ENCODE measurements at regions not wholly inside any gene's neighbourhood (a gene's known extent, or its start where the extent isn't known, plus 50 kb on each side); places are given as distances from the start of the nearest gene placed in this dataset.
"Not testable (repeated sequence)": the region's sequence is repeated elsewhere in the genome, so short reads cannot be mapped to it uniquely, and the experiment has no call there.

DNA sequence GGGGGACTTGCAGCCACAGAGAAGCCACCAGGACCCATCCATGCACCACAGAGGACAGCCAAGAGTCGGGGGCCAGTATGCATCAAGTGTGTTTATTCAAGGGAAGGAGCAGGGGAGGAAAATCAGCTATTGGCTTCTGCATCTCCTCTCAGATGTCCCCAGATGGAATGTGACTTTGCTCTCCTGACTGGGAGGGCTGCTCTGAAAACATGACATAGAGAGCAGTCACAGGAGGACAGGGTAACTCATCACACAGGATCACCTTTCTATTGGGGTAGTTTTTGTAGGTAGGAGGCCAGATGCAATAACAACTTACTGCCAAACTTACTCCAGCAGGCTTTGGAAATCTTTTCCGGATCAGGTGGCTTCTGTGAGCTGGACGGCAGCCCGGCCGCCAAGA, 121.0 kb upstream of the OPCML start:
- no peak for DNase-seq (ENCODE audit: low read depth in 4 of 4, low spot score in 2 of 4)

- DNase-seq (ENCODE audit: low read depth in 4 of 4, low spot score in 2 of 4) = no peak
Measured at GRCh38 chr11:133650082-133650481, 117.8 kb upstream of the OPCML start.

DNA sequence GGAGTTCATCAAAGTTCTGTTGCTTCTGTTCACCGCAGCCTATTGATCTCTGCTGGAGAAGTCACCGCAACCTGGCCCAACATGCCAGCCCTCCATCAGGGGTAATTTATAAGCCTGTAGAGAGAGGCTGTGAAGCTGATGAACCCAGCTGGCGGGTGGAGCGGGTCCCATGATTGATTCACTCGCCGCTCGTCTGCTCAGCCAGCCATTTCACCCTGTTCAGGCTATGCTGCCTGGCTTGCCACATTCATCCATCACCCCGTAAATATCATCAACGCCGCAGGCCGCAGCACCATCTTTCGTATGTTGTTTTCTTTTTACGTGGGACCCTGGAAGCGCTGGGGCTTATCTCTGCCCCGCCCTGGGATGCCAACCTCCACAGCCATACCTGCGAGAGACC, 116.7 kb upstream of the OPCML start:
- no peak for DNase-seq (ENCODE audit: low read depth in 4 of 4, low spot score in 2 of 4)

DNA sequence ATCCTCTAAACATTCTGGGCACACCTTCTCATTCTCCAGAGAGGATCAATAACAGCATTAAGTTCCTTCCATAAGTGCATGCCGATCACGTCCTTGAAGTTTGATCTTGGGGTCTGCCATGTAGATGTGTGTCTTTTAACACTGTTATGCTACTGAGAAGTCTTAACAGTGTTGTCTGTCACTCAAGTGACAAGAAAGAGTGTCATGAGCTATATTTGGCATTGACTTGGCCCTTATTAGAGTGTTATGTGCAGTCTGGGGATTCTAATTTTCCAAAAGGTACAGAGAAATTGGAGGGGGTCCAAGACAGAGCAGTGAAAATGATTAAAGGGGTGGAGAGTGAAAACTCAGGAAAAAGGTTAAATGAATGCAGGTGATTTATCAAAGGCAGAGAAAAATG, 107.1 kb upstream of the OPCML start:
- DNase-seq (ENCODE audit: low read depth in 4 of 4, low spot score in 2 of 4) = no peak

GRCh38 chr11:133638921-133639320, 106.6 kb upstream of the OPCML start:
- DNase-seq (ENCODE audit: low read depth in 4 of 4, low spot score in 2 of 4) = no peak

GRCh38 chr11:133636711-133637355, 104.5 kb upstream of the OPCML start:
- DNase-seq (ENCODE audit: low read depth in 4 of 4, low spot score in 2 of 4) = no peak

DNA sequence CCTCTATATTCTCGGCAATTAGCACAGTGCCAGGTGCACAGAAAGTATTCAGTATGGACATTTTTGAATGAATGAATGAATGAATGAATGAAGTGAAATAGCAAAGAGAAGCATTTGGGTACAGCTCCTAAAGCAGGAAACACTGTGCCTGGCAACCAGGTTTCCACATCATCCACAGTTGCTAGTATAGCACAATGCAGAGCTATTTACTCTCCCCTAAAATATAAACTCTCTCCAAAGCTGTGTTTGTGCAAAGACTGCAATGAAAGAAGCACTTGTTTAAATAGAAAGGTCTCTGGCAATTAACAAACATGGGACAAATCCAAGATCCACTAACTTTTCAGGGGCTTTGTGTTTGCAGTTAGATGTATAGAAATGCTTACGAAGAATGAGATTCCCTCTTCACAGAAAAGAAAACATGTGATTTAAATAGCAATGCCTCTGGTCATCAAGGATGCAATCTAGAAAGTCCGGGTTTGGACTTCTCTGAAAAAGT, 103.0 kb upstream of the OPCML start:
- DNase-seq (ENCODE audit: low read depth in 4 of 4, low spot score in 2 of 4) = no peak

DNA sequence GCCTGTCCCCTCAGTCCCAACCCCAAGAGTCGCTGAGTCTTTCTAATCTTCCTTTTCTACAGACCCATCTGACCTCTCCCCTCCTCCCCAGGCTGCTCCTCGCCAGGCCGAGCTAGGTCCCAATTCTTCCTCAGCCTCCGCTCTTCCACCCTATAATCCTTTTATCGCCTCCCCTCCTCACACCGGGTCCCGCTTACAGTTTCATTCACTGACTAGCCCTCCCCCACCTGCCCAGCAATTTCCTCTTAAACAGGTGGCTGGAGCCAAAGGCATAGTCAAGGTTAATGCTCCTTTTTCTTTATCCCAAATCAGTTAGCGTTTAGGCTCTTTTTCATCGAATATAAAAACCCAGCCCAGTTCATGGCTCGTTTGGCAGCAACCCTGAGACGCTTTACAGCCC, 96.1 kb upstream of the OPCML start:
- not testable (repeated sequence) for DNase-seq (ENCODE audit: low read depth in 4 of 4, low spot score in 2 of 4)

- DNase-seq (ENCODE audit: low read depth in 4 of 4, low spot score in 2 of 4) = no peak
Measured at GRCh38 chr11:133621611-133622010, 89.3 kb upstream of the OPCML start.

DNA sequence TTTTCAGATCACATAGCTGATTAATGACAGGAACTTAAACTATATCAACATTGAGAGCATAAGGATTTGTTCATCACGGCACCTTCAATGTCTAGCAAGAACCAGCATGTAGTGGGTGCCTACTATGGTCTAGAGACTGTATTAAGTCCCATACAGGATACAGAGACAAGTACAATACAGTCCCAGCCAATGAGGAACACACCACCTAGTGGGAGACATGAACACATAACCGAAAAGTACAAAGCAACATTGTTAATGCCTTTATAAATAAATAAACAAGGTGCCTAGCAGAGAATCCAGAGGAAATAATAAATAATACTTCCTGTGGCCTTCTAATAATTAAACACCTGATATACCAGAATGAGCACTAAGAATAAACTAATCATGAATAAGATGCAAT, 87.7 kb upstream of the OPCML start:
- no peak for DNase-seq (ENCODE audit: low read depth in 4 of 4, low spot score in 2 of 4)

GRCh38 chr11:133619397-133619796, 87.1 kb upstream of the OPCML start:
- DNase-seq (ENCODE audit: low read depth in 4 of 4, low spot score in 2 of 4) = no peak

DNA sequence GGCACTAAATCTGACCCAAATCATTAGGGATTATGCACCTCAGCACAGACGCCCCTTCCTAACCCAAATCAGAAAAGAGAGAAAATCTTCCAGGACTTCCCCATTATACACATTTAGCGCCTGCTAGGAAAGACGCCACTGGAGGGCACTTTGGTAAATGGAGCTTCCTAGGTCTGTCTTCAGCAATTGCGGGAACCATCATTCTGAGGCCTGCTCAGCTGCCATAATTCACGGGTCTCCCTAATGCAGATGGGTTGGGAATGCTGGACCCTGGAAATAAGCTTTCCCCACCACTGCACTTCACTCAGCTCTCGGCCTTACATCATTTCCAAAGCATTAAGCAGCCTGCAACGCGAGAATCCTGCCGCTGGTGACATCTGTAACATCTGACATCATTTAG, 86.2 kb upstream of the OPCML start:
- DNase-seq (ENCODE audit: low read depth in 4 of 4, low spot score in 2 of 4) = no peak

DNA sequence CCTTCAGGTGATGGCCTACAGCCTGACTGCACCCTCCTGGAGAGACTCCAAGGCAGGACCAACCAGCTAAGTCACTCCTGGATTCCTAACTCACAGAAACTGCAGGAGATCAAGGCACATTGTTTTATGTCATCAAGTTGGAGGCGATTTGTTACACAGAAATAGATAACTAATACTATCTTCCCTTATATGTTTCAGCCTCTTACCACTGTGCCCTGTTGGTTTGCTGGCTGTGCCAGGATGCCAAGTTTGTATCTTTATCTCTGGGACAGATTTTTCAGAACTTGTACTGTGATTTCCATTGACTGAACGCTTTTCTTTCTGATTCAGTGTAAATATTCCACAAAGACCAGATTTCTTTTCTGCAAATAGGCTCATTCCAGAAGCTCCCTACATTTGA, 76.2 kb upstream of the OPCML start:
- no peak for DNase-seq (ENCODE audit: low read depth in 4 of 4, low spot score in 2 of 4)

GRCh38 chr11:133606124-133606523, 73.8 kb upstream of the OPCML start:
- no peak for DNase-seq (ENCODE audit: low read depth in 4 of 4, low spot score in 2 of 4)

- DNase-seq (ENCODE audit: low read depth in 4 of 4, low spot score in 2 of 4) = no peak
Measured at GRCh38 chr11:133605482-133605881, 73.2 kb upstream of the OPCML start.

DNA sequence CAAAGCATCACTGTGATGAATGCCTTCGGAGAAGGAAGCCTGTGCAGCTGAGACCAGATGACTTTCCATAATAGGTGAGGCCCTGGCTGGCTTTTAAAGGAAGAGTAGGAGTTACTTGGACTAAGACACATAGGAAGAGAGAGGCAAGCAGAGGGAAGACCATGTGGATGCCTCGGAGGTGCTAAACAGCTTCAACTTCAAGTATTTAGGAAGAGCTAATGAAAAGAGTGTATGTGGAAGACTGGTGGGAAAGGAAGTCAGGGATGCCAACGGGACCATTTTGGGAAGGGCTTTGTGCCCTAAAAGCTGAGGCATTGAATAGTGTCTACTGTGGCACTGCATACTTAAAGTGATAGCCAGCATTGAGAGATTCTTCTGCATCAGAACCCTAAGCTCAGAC, 69.3 kb upstream of the OPCML start:
- no peak for DNase-seq (ENCODE audit: low read depth in 4 of 4, low spot score in 2 of 4)

DNA sequence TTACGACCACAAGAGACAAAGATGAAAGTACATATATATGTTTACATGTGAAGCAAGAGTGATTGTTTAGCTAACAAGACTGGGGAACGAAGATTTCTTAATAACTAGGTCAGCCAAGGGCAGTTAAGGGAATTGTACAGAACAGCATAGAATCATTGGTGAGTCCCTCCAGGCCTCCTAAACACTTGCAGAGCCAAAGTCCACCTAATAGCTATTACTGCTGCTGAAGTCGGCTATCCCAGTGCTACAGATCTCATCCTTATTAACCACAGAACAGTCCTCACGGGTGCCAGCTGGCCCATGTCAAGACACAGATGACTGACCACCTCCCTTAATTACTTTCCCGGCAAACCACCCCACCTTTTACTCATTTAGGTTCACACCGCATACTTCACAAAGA, 68.5 kb upstream of the OPCML start:
- no peak for DNase-seq (ENCODE audit: low read depth in 4 of 4, low spot score in 2 of 4)

- DNase-seq (ENCODE audit: low read depth in 4 of 4, low spot score in 2 of 4) = no peak
Measured at GRCh38 chr11:133600306-133600705, 68.0 kb upstream of the OPCML start.

DNA sequence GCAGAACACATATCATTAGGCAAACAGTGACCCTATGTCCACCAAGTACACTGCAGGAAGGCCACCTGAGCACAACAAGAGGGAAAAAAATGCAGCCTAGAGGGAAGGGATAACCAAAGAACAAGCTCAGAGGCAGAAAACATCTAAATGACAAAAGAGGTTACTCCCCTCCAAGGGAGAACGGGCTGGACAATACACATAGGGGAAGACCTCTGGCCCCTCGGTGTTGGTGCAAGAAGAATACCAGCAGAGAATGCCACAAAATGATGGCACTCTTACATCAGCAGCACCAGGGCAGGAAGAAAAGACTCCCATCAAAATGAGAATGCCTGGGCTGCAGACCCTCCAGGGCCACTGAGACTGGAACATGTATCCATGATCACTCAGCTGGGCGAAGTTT, 66.6 kb upstream of the OPCML start:
- no peak for DNase-seq (ENCODE audit: low read depth in 4 of 4, low spot score in 2 of 4)

DNA sequence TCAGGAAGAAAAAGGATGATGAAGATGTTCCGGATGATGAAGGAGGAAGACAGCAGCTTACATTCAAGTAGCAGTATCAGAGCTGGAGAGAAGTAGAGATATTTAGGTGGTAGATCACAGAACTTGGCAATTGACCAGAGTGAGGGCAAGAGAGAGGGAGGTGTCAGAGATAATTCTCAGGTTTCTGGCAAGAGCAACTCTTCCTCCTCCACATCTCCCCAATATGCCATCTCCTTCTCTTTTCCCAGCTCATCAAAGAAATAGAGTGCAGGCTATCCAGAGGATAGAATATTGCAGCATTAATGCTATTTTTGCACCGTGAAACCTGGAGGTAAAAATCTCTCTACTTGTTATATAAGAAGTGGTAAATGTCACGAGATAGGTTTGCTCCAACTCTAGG, 64.9 kb upstream of the OPCML start:
- DNase-seq (ENCODE audit: low read depth in 4 of 4, low spot score in 2 of 4) = no peak

GRCh38 chr11:133595998-133596590, 63.8 kb upstream of the OPCML start:
- no peak for DNase-seq (ENCODE audit: low read depth in 4 of 4, low spot score in 2 of 4)

DNA sequence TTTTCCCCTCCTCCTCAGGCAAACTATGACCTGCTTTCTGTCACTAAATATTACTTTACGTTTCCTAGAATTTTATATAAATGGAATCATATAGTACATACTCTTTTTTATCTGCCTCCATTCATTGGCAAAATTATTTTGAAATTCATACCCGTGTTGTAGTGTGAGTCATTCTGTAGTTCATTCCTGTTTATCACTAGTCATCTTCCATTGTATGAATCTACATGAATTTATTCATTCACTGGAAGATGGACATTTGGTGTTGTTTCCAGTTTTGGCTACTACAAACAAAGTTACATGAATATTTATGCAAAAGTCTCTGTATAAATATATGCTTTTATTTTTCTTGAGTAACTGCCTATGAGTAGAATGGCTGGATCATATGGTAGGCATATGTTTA, 60.7 kb upstream of the OPCML start:
- no peak for DNase-seq (ENCODE audit: low read depth in 4 of 4, low spot score in 2 of 4)

Measured in left renal cortex interstitium (tissue), 4 donors.